HEK293 (cell line): ENCODE measurements at regions not wholly inside any gene's neighbourhood (a gene's known extent, or its start where the extent isn't known, plus 50 kb on each side); places are given as distances from the start of the nearest gene placed in this dataset.

Source experiments
- CTCF ChIA-PET: fragments of 350-600 bp; formaldehyde crosslinking; extraction: SDS; loops from one replicate; lab custom pipeline; 2021; ENCODE audit warnings: antibody characterized with exemption; lab: Yijun Ruan, JAX
- POLR2A ChIA-PET: fragments of 300-600 bp; formaldehyde crosslinking; extraction: SDS; loops from one replicate; lab custom pipeline; 2020; ENCODE audit warnings: antibody characterized with exemption, inconsistent platforms; lab: Yijun Ruan, JAX
- H3K27ac ChIP-seq: fragments of 200-500 bp; sonication (Bioruptor generic); 2 replicates; pipeline ENCODE4 v1.5.1; 2014; ENCODE audit warnings: low read depth, low read length, control low read depth, inconsistent platforms; ENCODE audit errors: extremely low read depth
- H3K36me3 ChIP-seq, 2 experiments: fragments of 200-500 bp in 1 of 2; sonication (Bioruptor generic) in 1 of 2; 1 replicate in 1 of 2; 2 replicates in 1 of 2; pipeline ENCODE4 v1.5.1; 2014 to 2017; ENCODE audit warnings: inconsistent platforms in 2 of 2, low read length in 2 of 2; ENCODE audit not compliant: control insufficient read depth in 2 of 2, insufficient read depth in 1 of 2
- H3K4me1 ChIP-seq: fragments of 200-500 bp; sonication (Bioruptor generic); 2 replicates; pipeline ENCODE4 v1.5.1; 2014; ENCODE audit warnings: mild to moderate bottlenecking, low read length, inconsistent platforms; ENCODE audit not compliant: control insufficient read depth, insufficient read depth
- H3K4me3 ChIP-seq: 2 replicates; pipeline ENCODE4 v1.5.1; 2011; ENCODE audit warnings: low read depth, mild to moderate bottlenecking, control low read depth, low read length, moderate library complexity
- H3K9me3 ChIP-seq: fragments of 200-500 bp; sonication (Bioruptor generic); 2 replicates; pipeline ENCODE4 v1.5.1; 2014; ENCODE audit warnings: low read depth, low read length, inconsistent platforms; ENCODE audit not compliant: control insufficient read depth, insufficient read depth
- HOXC10 ChIP-seq: sonication (generic); formaldehyde crosslinking; IDR thresholded peaks from 2 replicates; pipeline ENCODE4 v1.8.1; 2023; ENCODE audit warnings: mild to moderate bottlenecking, missing genetic modification reagents
- ZNF184 ChIP-seq: fragments of 450-650 bp; IDR thresholded peaks from 2 replicates; pipeline ENCODE4 v1.5.1; 2018; ENCODE audit warnings: missing biosample characterization, mild to moderate bottlenecking, missing genetic modification characterization
- ZNF223 ChIP-seq: fragments of 450-650 bp; formaldehyde crosslinking; IDR thresholded peaks from 2 replicates; pipeline ENCODE4 v1.5.1; 2016; ENCODE audit warnings: missing biosample characterization, missing genetic modification characterization
- ZNF366 ChIP-seq: fragments of 450-650 bp; formaldehyde crosslinking; conservative IDR thresholded peaks from 2 replicates; pipeline ENCODE4 v1.5.1; 2016; ENCODE audit warnings: missing biosample characterization, missing genetic modification characterization
- ZNF677 ChIP-seq: fragments of 450-650 bp; IDR thresholded peaks from 2 replicates; pipeline ENCODE4 v1.5.0; 2018; ENCODE audit warnings: missing biosample characterization, mild to moderate bottlenecking, missing genetic modification characterization, moderate library complexity
- ZNF792 ChIP-seq: fragments of 450-650 bp; formaldehyde crosslinking; IDR thresholded peaks from 2 replicates; pipeline ENCODE4 v1.5.1; 2016; ENCODE audit warnings: missing biosample characterization, missing genetic modification characterization
- ZSCAN30 ChIP-seq: fragments of 450-650 bp; IDR thresholded peaks from 2 replicates; pipeline ENCODE4 v1.5.1; 2018; ENCODE audit warnings: missing biosample characterization, mild to moderate bottlenecking, missing genetic modification characterization, moderate library complexity
- TF ChIP-seq, protein P1 (sequence below): fragments of 450-650 bp; formaldehyde crosslinking; IDR thresholded peaks from 2 replicates; pipeline ENCODE4 v1.5.1; 2016; ENCODE audit warnings: missing biosample characterization, missing genetic modification characterization
- TF ChIP-seq, protein P2 (sequence below): fragments of 450-650 bp; formaldehyde crosslinking; IDR thresholded peaks from 2 replicates; pipeline ENCODE4 v1.5.1; 2017; ENCODE audit warnings: missing biosample characterization, missing genetic modification characterization
- TF ChIP-seq, protein P3 (sequence below): fragments of 450-650 bp; formaldehyde crosslinking; IDR thresholded peaks from 2 replicates; pipeline ENCODE4 v1.5.1; 2016; ENCODE audit warnings: missing biosample characterization, missing genetic modification characterization
- TF ChIP-seq, protein P4 (sequence below): fragments of 450-650 bp; formaldehyde crosslinking; IDR thresholded peaks from 2 replicates; pipeline ENCODE4 v1.5.1; 2016; ENCODE audit warnings: missing biosample characterization, missing genetic modification characterization
- TF ChIP-seq, protein P5 (sequence below): fragments of 450-650 bp; formaldehyde crosslinking; IDR thresholded peaks from 2 replicates; pipeline ENCODE4 v1.5.1; 2016; ENCODE audit warnings: missing biosample characterization, missing genetic modification characterization, borderline replicate concordance
- TF ChIP-seq, protein P6 (sequence below): fragments of 450-650 bp; formaldehyde crosslinking; conservative IDR thresholded peaks from 2 replicates; pipeline ENCODE4 v1.5.1; 2016; ENCODE audit warnings: low read depth, missing biosample characterization, missing genetic modification characterization
- TF ChIP-seq, protein P7 (sequence below): fragments of 450-650 bp; formaldehyde crosslinking; IDR thresholded peaks from 2 replicates; pipeline ENCODE4 v1.5.1; 2016; ENCODE audit warnings: missing biosample characterization, missing genetic modification characterization

DNA sequence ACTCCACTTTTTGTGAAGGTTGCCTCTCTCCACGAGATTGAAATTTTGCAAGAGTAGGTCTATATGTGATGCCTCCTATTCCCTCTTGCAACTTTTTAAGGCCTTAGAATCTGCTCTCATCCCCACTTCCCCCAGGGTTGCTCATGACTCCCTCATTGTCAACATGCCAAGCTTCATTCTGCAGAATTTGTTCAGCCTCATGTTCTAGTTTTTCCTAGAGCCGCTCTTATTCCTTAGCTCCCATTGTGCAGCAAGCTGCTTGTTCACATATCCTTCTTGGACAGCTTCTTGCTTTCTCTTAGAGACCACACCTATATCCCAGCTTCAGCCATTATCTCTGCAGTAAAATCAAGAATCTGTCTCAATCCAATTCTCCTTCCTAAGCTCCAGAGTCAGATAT lies 82.4 kb downstream of the CNGA2 start:
- TF ChIP-seq ZNF792 (no peak), ZNF184 (tag by site-specific recombination) (no peak), ZNF223 (tag by site-specific recombination) (no peak), ZSCAN30 (tag by site-specific recombination) (no peak), HOXC10 (CRISPR knock-in tag) (no peak), ZNF366 (tag by site-specific recombination) (no peak), ZNF677 (tag by site-specific recombination) (no peak)
- TF ChIP-seq, protein P1, sequence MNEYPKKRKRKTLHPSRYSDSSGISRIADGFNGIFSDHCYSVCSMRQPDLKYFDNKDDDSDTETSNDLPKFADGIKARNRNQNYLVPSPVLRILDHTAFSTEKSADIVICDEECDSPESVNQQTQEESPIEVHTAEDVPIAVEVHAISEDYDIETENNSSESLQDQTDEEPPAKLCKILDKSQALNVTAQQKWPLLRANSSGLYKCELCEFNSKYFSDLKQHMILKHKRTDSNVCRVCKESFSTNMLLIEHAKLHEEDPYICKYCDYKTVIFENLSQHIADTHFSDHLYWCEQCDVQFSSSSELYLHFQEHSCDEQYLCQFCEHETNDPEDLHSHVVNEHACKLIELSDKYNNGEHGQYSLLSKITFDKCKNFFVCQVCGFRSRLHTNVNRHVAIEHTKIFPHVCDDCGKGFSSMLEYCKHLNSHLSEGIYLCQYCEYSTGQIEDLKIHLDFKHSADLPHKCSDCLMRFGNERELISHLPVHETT (tag by site-specific recombination), result no peak
- TF ChIP-seq, protein P2, sequence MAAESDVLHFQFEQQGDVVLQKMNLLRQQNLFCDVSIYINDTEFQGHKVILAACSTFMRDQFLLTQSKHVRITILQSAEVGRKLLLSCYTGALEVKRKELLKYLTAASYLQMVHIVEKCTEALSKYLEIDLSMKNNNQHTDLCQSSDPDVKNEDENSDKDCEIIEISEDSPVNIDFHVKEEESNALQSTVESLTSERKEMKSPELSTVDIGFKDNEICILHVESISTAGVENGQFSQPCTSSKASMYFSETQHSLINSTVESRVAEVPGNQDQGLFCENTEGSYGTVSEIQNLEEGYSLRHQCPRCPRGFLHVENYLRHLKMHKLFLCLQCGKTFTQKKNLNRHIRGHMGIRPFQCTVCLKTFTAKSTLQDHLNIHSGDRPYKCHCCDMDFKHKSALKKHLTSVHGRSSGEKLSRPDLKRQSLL, result no peak
- TF ChIP-seq, protein P3, sequence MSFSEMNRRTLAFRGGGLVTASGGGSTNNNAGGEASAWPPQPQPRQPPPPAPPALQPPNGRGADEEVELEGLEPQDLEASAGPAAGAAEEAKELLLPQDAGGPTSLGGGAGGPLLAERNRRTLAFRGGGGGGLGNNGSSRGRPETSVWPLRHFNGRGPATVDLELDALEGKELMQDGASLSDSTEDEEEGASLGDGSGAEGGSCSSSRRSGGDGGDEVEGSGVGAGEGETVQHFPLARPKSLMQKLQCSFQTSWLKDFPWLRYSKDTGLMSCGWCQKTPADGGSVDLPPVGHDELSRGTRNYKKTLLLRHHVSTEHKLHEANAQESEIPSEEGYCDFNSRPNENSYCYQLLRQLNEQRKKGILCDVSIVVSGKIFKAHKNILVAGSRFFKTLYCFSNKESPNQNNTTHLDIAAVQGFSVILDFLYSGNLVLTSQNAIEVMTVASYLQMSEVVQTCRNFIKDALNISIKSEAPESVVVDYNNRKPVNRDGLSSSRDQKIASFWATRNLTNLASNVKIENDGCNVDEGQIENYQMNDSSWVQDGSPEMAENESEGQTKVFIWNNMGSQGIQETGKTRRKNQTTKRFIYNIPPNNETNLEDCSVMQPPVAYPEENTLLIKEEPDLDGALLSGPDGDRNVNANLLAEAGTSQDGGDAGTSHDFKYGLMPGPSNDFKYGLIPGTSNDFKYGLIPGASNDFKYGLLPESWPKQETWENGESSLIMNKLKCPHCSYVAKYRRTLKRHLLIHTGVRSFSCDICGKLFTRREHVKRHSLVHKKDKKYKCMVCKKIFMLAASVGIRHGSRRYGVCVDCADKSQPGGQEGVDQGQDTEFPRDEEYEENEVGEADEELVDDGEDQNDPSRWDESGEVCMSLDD (tag by site-specific recombination), result no peak
- TF ChIP-seq, protein P4, sequence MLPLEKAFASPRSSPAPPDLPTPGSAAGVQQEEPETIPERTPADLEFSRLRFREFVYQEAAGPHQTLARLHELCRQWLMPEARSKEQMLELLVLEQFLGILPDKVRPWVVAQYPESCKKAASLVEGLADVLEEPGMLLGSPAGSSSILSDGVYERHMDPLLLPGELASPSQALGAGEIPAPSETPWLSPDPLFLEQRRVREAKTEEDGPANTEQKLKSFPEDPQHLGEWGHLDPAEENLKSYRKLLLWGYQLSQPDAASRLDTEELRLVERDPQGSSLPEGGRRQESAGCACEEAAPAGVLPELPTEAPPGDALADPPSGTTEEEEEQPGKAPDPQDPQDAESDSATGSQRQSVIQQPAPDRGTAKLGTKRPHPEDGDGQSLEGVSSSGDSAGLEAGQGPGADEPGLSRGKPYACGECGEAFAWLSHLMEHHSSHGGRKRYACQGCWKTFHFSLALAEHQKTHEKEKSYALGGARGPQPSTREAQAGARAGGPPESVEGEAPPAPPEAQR, result no peak
- TF ChIP-seq, protein P5, sequence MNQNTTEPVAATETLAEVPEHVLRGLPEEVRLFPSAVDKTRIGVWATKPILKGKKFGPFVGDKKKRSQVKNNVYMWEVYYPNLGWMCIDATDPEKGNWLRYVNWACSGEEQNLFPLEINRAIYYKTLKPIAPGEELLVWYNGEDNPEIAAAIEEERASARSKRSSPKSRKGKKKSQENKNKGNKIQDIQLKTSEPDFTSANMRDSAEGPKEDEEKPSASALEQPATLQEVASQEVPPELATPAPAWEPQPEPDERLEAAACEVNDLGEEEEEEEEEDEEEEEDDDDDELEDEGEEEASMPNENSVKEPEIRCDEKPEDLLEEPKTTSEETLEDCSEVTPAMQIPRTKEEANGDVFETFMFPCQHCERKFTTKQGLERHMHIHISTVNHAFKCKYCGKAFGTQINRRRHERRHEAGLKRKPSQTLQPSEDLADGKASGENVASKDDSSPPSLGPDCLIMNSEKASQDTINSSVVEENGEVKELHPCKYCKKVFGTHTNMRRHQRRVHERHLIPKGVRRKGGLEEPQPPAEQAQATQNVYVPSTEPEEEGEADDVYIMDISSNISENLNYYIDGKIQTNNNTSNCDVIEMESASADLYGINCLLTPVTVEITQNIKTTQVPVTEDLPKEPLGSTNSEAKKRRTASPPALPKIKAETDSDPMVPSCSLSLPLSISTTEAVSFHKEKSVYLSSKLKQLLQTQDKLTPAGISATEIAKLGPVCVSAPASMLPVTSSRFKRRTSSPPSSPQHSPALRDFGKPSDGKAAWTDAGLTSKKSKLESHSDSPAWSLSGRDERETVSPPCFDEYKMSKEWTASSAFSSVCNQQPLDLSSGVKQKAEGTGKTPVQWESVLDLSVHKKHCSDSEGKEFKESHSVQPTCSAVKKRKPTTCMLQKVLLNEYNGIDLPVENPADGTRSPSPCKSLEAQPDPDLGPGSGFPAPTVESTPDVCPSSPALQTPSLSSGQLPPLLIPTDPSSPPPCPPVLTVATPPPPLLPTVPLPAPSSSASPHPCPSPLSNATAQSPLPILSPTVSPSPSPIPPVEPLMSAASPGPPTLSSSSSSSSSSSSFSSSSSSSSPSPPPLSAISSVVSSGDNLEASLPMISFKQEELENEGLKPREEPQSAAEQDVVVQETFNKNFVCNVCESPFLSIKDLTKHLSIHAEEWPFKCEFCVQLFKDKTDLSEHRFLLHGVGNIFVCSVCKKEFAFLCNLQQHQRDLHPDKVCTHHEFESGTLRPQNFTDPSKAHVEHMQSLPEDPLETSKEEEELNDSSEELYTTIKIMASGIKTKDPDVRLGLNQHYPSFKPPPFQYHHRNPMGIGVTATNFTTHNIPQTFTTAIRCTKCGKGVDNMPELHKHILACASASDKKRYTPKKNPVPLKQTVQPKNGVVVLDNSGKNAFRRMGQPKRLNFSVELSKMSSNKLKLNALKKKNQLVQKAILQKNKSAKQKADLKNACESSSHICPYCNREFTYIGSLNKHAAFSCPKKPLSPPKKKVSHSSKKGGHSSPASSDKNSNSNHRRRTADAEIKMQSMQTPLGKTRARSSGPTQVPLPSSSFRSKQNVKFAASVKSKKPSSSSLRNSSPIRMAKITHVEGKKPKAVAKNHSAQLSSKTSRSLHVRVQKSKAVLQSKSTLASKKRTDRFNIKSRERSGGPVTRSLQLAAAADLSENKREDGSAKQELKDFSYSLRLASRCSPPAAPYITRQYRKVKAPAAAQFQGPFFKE (tag by site-specific recombination), result no peak
- TF ChIP-seq, protein P6, sequence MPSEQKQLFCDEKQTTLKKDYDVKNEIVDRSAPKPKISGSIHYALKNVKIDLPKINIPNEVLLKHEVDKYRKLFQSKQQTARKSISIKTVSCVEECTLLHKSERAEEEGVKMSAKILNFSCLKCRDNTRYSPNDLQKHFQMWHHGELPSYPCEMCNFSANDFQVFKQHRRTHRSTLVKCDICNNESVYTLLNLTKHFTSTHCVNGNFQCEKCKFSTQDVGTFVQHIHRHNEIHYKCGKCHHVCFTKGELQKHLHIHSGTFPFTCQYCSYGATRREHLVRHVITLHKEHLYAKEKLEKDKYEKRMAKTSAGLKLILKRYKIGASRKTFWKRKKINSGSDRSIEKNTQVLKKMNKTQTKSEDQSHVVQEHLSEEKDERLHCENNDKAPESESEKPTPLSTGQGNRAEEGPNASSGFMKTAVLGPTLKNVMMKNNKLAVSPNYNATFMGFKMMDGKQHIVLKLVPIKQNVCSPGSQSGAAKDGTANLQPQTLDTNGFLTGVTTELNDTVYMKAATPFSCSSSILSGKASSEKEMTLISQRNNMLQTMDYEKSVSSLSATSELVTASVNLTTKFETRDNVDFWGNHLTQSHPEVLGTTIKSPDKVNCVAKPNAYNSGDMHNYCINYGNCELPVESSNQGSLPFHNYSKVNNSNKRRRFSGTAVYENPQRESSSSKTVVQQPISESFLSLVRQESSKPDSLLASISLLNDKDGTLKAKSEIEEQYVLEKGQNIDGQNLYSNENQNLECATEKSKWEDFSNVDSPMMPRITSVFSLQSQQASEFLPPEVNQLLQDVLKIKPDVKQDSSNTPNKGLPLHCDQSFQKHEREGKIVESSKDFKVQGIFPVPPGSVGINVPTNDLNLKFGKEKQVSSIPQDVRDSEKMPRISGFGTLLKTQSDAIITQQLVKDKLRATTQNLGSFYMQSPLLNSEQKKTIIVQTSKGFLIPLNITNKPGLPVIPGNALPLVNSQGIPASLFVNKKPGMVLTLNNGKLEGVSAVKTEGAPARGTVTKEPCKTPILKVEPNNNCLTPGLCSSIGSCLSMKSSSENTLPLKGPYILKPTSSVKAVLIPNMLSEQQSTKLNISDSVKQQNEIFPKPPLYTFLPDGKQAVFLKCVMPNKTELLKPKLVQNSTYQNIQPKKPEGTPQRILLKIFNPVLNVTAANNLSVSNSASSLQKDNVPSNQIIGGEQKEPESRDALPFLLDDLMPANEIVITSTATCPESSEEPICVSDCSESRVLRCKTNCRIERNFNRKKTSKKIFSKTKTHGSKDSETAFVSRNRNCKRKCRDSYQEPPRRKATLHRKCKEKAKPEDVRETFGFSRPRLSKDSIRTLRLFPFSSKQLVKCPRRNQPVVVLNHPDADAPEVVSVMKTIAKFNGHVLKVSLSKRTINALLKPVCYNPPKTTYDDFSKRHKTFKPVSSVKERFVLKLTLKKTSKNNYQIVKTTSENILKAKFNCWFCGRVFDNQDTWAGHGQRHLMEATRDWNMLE (tag by site-specific recombination), result no peak
- TF ChIP-seq, protein P7, sequence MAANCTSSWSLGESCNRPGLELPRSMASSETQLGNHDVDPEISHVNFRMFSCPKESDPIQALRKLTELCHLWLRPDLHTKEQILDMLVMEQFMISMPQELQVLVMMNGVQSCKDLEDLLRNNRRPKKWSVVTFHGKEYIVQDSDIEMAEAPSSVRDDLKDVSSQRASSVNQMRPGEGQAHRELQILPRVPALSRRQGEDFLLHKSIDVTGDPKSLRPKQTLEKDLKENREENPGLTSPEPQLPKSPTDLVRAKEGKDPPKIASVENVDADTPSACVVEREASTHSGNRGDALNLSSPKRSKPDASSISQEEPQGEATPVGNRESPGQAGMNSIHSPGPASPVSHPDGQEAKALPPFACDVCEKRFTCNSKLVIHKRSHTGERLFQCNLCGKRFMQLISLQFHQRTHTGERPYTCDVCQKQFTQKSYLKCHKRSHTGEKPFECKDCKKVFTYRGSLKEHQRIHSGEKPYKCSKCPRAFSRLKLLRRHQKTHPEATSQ (tag by site-specific recombination), result no peak
- no peaks in the 10 kb centered on the region for H3K36me3 ChIP-seq
- no peak overlapping the region for H3K4me3 ChIP-seq
- POLR2A ChIA-PET, result no interaction called here
- H3K9me3 ChIP-seq, result no peaks in the 10 kb centered on the region
- H3K4me1 ChIP-seq, result no peaks in the 10 kb centered on the region
- no peak overlapping the region for H3K27ac ChIP-seq
- CTCF ChIA-PET, result no interaction called here
